Ishikawa (cell line): ENCODE measurements at regions not wholly inside any gene's neighbourhood (a gene's known extent, or its start where the extent isn't known, plus 50 kb on each side); places are given as distances from the start of the nearest gene placed in this dataset.

Source experiments
- CEBPB ChIP-seq: IDR thresholded peaks from 2 replicates; pipeline ENCODE4 v1.6.1; 2012
- EP300 ChIP-seq: IDR thresholded peaks from 2 replicates; pipeline ENCODE4 v1.6.1; 2012; ENCODE audit warnings: borderline replicate concordance
- MAX ChIP-seq: IDR thresholded peaks from 2 replicates; pipeline ENCODE4 v1.6.1; 2012
- RAD21 ChIP-seq: IDR thresholded peaks from 2 replicates; pipeline ENCODE4 v1.6.1; 2012; ENCODE audit warnings: low read depth
- REST ChIP-seq: IDR thresholded peaks from 2 replicates; pipeline ENCODE4 v1.6.1; 2012; ENCODE audit warnings: low read depth, mild to moderate bottlenecking
- ZBTB7A ChIP-seq: IDR thresholded peaks from 2 replicates; pipeline ENCODE4 v1.6.1; 2012; ENCODE audit warnings: low read depth

GRCh38 chr10:28982974-28983373, 305.7 kb downstream of the BAMBI start:
- TF ChIP-seq MAX = no peak
- TF ChIP-seq EP300 = no peak
- TF ChIP-seq RAD21 = no peak
- TF ChIP-seq REST = no peak
- no peak for TF ChIP-seq ZBTB7A
- TF ChIP-seq CEBPB = no peak
